Activated gamma-delta T cell (primary cell): ENCODE measurements at regions not wholly inside any gene's neighbourhood (a gene's known extent, or its start where the extent isn't known, plus 50 kb on each side); places are given as distances from the start of the nearest gene placed in this dataset.
A peak's percentile ranks its signal among the peaks of the same experiment; 100 is the strongest.
"Not testable (repeated sequence)": the region's sequence is repeated elsewhere in the genome, so short reads cannot be mapped to it uniquely, and the experiment has no call there.

Experiments
- DNase-seq: peaks from one replicate; lab custom pipeline; 2025; lab: John Stamatoyannopoulos, UW

DNA sequence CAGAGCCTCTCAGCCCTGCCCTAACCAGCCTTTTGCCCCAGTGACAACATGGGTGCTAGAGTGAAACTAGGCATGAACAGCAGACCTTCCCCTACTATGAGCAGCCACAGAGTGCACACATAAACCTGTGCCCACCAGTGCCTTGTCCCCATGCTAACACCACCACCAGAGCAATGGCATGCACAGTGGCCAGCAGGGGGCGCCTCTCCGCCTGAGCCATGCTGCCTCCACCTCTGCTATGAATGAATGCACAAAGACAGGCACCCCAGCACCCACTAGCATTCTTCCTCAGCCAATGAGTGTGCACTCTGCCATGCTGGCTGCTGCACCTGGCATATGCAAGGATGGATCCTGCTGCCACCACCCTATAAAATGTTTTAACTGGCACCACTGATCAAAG, 286.9 kb upstream of the FGF16 start:
- DNase-seq = no peak

GRCh38 chrX:77162777-77163176, 284.4 kb upstream of the FGF16 start:
- no peak for DNase-seq

GRCh38 chrX:77167993-77168392, 279.2 kb upstream of the FGF16 start:
- no peak for DNase-seq

DNA sequence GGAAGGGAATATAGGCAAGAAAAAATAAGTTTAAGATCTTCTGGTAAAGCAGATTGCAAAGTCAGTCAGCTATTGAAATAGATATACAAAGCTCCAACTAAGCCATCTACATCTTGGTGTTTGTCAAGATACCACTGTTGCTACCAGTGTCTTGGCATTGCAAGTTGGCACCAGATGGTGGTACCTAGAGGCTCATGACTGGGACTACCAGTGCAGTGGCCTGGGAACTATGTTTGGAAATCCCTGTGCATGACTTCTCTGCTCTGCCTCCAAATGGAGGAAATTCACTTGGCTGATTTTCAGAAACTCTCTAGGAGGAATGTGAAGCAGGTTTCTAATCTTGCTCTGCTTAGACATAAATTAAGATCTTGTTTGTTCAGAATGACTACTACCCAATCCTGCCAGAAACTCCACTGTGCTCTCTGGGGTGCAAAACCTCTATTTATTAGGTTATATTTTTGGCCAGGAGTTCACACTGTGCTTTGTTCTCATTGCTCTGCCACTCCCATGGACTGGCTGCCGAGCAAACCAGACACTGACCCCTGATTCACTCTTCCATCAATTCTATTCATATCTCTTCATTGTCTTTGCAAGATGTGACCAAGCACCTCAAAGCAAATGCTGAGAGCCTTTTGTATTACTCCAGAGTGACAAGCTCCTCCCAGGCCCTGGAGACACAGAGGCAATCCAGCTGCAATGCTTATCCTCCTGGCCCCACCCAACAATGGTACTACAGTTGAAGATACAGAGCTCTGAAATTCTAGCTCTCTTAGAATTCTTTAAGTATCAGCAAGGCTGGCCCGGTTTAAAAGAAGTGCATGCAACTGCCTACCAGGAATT, 272.3 kb upstream of the FGF16 start:
- DNase-seq = no peak

GRCh38 chrX:77200663-77201062, 246.5 kb upstream of the FGF16 start:
- no peak for DNase-seq

DNA sequence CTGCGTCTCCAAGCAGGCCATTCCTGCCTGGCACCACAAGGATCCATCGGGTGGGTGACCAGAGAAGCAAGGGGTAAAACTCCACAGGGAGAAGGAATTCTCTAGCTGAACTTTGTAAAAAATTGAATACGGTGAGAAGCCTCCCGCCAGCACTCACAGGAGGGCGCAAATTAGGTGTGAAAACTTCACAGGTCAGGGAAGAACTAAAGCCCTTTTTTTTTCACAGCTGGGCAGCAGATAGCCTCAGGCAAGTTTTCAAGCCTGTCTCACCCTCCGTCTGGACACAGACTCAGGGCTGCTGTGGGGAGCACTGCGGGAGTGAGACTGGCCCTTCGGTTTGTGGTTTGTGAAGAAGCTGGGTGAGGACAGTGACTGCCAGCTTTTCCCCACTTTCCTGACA, 224.1 kb upstream of the FGF16 start:
- no peak for DNase-seq

- DNase-seq = no peak
Observed at GRCh38 chrX:77264490-77264889, 182.7 kb upstream of the FGF16 start.

- DNase-seq = no peak
Observed at GRCh38 chrX:77275392-77275791, 171.8 kb upstream of the FGF16 start.

DNA sequence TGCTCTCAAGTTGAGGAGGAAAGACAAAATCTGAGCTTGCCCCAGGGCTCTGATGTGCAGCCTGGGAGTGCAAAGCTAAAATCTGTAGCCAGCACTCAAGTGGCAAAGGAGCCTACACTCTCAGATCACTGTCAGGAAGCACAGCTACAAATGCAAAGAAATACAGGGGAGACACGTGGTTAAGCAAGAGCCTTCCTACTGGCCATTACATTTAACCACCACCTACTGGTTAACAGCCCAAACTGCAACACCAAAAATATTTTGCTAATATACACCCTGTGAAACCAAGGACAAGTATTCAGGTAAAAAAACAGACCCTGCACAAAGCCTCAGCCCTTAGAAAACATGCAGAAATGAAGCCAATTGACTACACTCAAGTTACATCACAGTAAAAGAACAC, 170.4 kb upstream of the FGF16 start:
- no peak for DNase-seq

DNA sequence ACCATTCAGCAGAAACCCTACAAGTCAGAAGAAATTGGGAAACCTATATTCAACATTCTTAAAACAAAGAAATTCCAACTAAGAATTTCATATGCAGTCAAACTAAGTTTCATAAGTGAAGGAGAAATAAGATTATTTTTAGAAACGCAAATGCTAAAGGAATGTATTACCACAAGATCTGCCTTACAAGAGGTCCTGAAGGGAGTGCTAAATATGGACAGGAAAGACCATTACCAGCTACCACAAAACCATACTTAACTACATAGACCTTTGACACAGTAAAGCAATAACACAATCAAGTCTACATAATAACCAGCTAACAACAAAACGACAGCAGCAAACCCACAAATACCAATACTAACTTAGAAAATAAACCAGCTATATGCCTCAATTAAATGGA, 169.3 kb upstream of the FGF16 start:
- DNase-seq = no peak

DNA sequence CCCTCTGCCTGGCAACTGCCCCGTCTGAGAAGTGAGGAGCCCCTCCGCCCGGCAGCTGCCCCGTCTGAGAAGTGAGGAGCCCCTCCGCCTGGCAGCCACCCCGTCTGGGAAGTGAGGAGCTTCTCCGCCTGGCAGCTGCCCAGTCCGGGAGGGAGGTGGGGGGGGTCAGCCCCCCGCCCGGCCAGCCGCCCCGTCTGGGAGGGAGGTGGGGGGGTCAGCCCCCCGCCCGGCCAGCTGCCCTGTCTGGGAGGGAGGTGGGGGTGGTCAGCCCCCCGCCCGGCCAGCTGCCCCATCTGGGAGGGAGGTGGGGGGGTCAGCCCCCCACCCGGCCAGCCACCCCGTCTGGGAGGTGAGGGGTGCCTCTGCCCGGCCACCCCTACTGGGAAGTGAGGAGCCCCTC, 167.8 kb upstream of the FGF16 start:
- DNase-seq = peak; percentile 8

GRCh38 chrX:77293331-77293995, 153.7 kb upstream of the FGF16 start:
- no peak for DNase-seq

DNA sequence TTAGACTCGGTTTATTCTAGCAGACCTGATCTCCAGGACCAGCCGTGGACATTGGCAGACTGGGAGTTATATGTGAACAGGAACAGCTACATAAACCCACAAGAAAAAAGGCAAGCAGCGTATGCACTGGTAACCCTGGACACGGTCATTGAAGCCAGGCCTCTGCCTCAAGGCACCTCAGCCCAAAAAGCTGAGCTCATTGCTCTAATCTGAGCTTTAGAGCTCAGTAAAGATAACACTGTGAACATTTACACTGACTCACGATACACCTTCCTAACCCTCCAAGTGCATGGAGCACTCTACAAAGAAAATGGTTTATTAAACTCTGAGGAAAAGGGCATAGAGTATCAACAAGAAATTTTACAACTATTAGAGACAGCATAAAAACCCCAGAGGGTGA, 148.9 kb upstream of the FGF16 start:
- no peak for DNase-seq

DNA sequence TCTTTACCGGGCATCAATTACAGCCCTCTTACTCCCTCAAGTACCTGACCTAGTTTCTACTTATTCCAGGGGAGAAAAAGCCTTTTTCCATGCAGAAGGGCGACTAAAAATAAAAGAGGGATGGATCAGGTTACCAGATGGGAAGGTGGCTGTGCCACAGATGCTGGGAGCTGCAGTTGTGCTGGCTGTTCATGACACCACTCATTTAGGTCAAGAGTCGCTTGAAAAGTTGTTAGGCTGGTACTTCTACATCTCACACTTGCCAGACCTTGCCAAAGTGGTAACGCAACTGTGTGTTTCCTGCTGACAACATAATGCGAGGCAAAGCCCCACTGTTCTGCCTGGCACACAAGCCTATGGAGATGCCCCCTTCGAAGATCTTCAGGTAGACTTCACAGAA, 148.4 kb upstream of the FGF16 start:
- DNase-seq = no peak

GRCh38 chrX:77299549-77299948, 147.6 kb upstream of the FGF16 start:
- no peak for DNase-seq

DNA sequence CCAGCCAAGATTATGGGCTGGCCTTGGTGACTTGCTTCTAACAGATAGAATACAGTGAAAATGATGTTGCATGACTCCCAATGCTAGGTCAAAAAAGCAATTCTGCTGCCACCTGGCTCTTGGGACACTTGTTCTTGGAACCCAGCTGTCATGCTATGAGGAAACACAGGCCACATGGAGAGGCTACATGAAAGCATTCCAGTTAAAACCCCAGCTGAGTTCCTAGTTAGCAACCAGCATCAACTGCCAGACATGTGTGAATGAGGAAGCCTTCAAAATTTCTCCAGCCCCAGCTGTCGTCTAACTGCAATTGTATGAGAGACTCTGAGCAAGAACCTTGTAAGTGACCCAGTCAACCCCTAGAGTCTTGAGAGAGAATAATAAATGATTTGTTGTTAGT, 105.2 kb upstream of the FGF16 start:
- no peak for DNase-seq

GRCh38 chrX:77346859-77347258, 100.3 kb upstream of the FGF16 start:
- DNase-seq = no peak

DNA sequence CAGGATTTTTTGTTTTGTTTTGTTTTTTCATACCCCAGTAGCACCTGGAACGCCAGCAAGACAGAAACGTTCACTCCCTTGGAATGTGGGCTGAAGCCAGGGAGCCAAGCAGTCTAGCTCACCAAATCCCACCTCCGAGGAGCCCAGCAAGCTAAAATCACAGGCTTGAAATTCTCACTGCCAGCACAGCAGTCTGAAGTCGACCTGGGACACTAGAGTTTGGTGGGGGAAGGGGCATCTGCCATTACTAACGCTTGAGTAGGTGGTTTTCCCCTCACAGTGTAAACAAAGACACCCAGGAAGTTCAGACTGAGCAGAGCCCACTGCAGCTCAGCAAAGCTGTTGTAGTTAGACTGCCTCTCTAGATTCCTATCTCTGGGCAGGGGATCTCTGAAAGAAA, 99.6 kb upstream of the FGF16 start:
- no peak for DNase-seq

GRCh38 chrX:77389891-77390290, 57.3 kb upstream of the FGF16 start:
- no peak for DNase-seq

GRCh38 chrX:77390365-77390764, 56.8 kb upstream of the FGF16 start:
- DNase-seq = not testable (repeated sequence)

DNA sequence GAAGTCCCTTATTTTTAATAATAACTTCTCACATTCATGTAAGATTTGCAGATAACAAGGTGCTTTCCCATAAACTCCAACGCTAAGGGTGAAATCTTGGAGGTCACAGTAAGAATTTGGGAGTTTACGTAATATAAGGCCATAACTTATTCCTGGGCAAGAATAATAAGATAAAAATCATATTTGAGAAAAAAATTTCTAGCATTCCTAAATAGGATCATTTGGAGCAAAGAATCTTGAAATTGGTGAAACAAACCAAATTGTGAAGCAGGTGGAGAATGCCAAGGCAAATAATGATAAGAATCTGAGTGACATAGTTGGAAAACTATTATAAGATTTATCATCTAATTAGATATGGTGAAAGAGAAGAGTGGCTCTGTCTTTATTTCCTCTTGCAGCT, 50.4 kb upstream of the FGF16 start:
- no peak for DNase-seq
